ENCODE measurements at regions not wholly inside any gene's neighbourhood (a gene's known extent, or its start where the extent isn't known, plus 50 kb on each side); places are given as distances from the start of the nearest gene placed in this dataset.

- TF ChIP-seq MYC (IDR thresholded peaks at IDR 0.05; ENCODE audit: low read depth, low read length) (no peak), CTCF (IDR thresholded peaks at IDR 0.05; ENCODE audit: low read depth, low read length) (no peak)
Measured at GRCh38 chr19:56900573-56901097, 60.1 kb upstream of the PEG3 start.
